A673 (cell line): ENCODE measurements at regions not wholly inside any gene's neighbourhood (a gene's known extent, or its start where the extent isn't known, plus 50 kb on each side); places are given as distances from the start of the nearest gene placed in this dataset.

Experiments used
- CTCF ChIP-seq: fragments of 300-800, 200-600 bp; sonication (generic); conservative IDR thresholded peaks from 2 replicates; pipeline ENCODE4 v1.5.1; 2017; ENCODE audit warnings: low read depth, mild to moderate bottlenecking, antibody characterized with exemption, low read length, moderate library complexity, mixed read lengths
- EZH2 ChIP-seq: fragments of 200-600 bp; sonication (generic); IDR thresholded peaks from 2 replicates; pipeline ENCODE4 v1.6.1; 2017; ENCODE audit warnings: borderline replicate concordance, low read depth, mild to moderate bottlenecking, mixed read lengths, antibody characterized with exemption, low read length; ENCODE audit not compliant: poor library complexity, severe bottlenecking

- no peak for TF ChIP-seq CTCF
- TF ChIP-seq EZH2, result no peak
Measured at GRCh38 chr4:3710451-3711182, 55.6 kb upstream of the ADRA2C start.
